ENCODE measurements at regions not wholly inside any gene's neighbourhood (a gene's known extent, or its start where the extent isn't known, plus 50 kb on each side); places are given as distances from the start of the nearest gene placed in this dataset.

- TF ChIP-seq TAF1 (IDR thresholded peaks at IDR 0.05; ENCODE audit: low read depth, low read length), result no peak
- TF ChIP-seq POLR2A (IDR thresholded peaks at IDR 0.05; ENCODE audit: low read depth, low read length), result no peak
- no peak for TF ChIP-seq SPI1 (IDR thresholded peaks at IDR 0.05; ENCODE audit: low read depth, low read length)
- TF ChIP-seq POLR2AphosphoS5 (IDR thresholded peaks at IDR 0.05; ENCODE audit: low read depth, low read length), result no peak
- TF ChIP-seq PAX5 (IDR thresholded peaks at IDR 0.05; ENCODE audit: insufficient read depth, low read length, severe bottlenecking), result no peak
Measured at GRCh38 chr13:70206671-70207070, 98.4 kb upstream of the KLHL1 start.

All from GM12891 (cell line).